HCT116 (cell line): ENCODE measurements at regions not wholly inside any gene's neighbourhood (a gene's known extent, or its start where the extent isn't known, plus 50 kb on each side); places are given as distances from the start of the nearest gene placed in this dataset.

Experiments used
- ATAC-seq: fragments of 200-7000 bp; cut with Tn5 transposase; 2 replicates; pipeline ENCODE4 v1.9.1; 2020; ENCODE audit warnings: mild to moderate bottlenecking, moderate library complexity
- BruUV-seq: library from RNA; stranded (reverse); fragments of 400-500 nt; replicated peaks from 2 replicates; lab custom pipeline; 2021; lab: Mats Ljungman, UMichigan
- CTCF ChIA-PET: fragments of 300-600 bp; sonication (Branson Sonifier 250); formaldehyde crosslinking; loops from one replicate; lab custom pipeline; 2021; ENCODE audit warnings: antibody characterized with exemption; lab: Charles Lee
- POLR2A ChIA-PET: fragments of 300-600, 350-600 bp; sonication (Branson Sonifier 250); formaldehyde crosslinking; loops from one replicate; lab custom pipeline; 2021; ENCODE audit warnings: antibody characterized with exemption; lab: Charles Lee
- RAD21 ChIA-PET, 2 experiments: fragments of 300-600 bp; sonication (Branson Sonifier 250); formaldehyde crosslinking; loops; one replicate each; lab custom pipeline; 2023; ENCODE audit warnings: low total read pairs in 2 of 2; ENCODE audit not compliant: uncharacterized antibody in 2 of 2, unreplicated experiment in 2 of 2, low non-redundant PET in 1 of 2; lab: Charles Lee
- DNase-seq: peaks from one replicate; pipeline ENCODE4 v3.0.0-alpha.2; 2010; ENCODE audit warnings: low read depth, low spot score
- H2AFZ ChIP-seq: fragments of 200-600 bp; shearing (Covaris generic), sonication (generic); 2 replicates; pipeline ENCODE4 v1.6.1; 2017; ENCODE audit warnings: low read depth, mixed run types, mixed read lengths, antibody characterized with exemption, low read length; ENCODE audit not compliant: poor library complexity, severe bottlenecking
- H3K27ac ChIP-seq: 2 replicates; pipeline ENCODE4 v1.5.1; 2012; ENCODE audit warnings: low read depth, low read length
- H3K27me3 ChIP-seq: fragments of 200-600 bp; sonication (generic); 2 replicates; pipeline ENCODE4 v1.6.1; 2016; ENCODE audit warnings: mixed run types, low read length, mixed read lengths; ENCODE audit not compliant: insufficient read depth
- H3K36me3 ChIP-seq, 2 experiments: fragments of 200-500 bp in 1 of 2; fragments of 200-600 bp in 1 of 2; sonication (Bioruptor generic) in 1 of 2; sonication (generic) in 1 of 2; 2 replicates each; pipeline versions ENCODE4 v1.5.1 to v1.6.1; 2014 to 2016; ENCODE audit warnings: low read length in 2 of 2, inconsistent platforms in 1 of 2, mixed read lengths in 1 of 2, mixed run types in 1 of 2; ENCODE audit not compliant: insufficient read depth in 2 of 2, control insufficient read depth in 1 of 2
- H3K4me1 ChIP-seq, 2 experiments: fragments of 200-600 bp in 1 of 2; sonication (generic) in 1 of 2; 2 replicates each; pipeline versions ENCODE4 v1.5.1 to v1.6.1; 2012 to 2017; ENCODE audit warnings: low read length in 2 of 2, inconsistent platforms in 1 of 2, mild to moderate bottlenecking in 1 of 2, mixed read lengths in 1 of 2, mixed run types in 1 of 2, moderate library complexity in 1 of 2; ENCODE audit not compliant: insufficient read depth in 2 of 2, control insufficient read depth in 1 of 2
- H3K4me2 ChIP-seq: fragments of 200-600 bp; sonication (generic); 2 replicates; pipeline ENCODE4 v1.6.1; 2017; ENCODE audit warnings: mixed run types, low read length, mixed read lengths
- H3K4me3 ChIP-seq, 2 experiments: fragments of 200-600 bp in 1 of 2; sonication (generic) in 1 of 2; replicated peaks in 1 of 2; 2 replicates each; pipeline ENCODE4 v1.5.1; 2011 to 2016; ENCODE audit warnings: low read length in 2 of 2, control low read depth in 1 of 2, low read depth in 1 of 2, mild to moderate bottlenecking in 1 of 2, mixed read lengths in 1 of 2, mixed run types in 1 of 2
- H3K79me2 ChIP-seq: fragments of 200-600 bp; sonication (generic); 2 replicates; pipeline ENCODE4 v1.6.1; 2017; ENCODE audit warnings: mild to moderate bottlenecking, mixed run types, low read length, moderate library complexity, mixed read lengths; ENCODE audit not compliant: insufficient read depth
- H3K9ac ChIP-seq: fragments of 200-600 bp; sonication (generic); 2 replicates; pipeline ENCODE4 v1.6.1; 2016; ENCODE audit warnings: low read length, mixed read lengths
- H3K9me2 ChIP-seq: fragments of 200-600 bp; sonication (generic), shearing (Covaris generic); 2 replicates; pipeline ENCODE4 v1.6.1; 2017; ENCODE audit warnings: mixed run types, mild to moderate bottlenecking, moderate library complexity; ENCODE audit not compliant: insufficient read depth
- H3K9me3 ChIP-seq, 2 experiments: fragments of 200-500 bp in 1 of 2; fragments of 200-600 bp in 1 of 2; sonication (Bioruptor generic) in 1 of 2; sonication (generic) in 1 of 2; 2 replicates each; pipeline ENCODE4 v1.6.1; 2014 to 2017; ENCODE audit warnings: low read length in 2 of 2, mixed read lengths in 2 of 2, inconsistent platforms in 1 of 2, low read depth in 1 of 2, mild to moderate bottlenecking in 1 of 2, mixed run types in 1 of 2, moderate library complexity in 1 of 2; ENCODE audit not compliant: control insufficient read depth in 1 of 2, insufficient read depth in 1 of 2
- H4K20me1 ChIP-seq: fragments of 200-600 bp; sonication (generic), shearing (Covaris generic); 2 replicates; pipeline ENCODE4 v1.6.1; 2017; ENCODE audit warnings: mixed run types, mild to moderate bottlenecking, moderate library complexity; ENCODE audit not compliant: insufficient read depth
- CBX3 ChIP-seq: IDR thresholded peaks from 2 replicates; pipeline ENCODE4 v1.6.1; 2012; ENCODE audit warnings: low read depth
- CEBPB ChIP-seq: IDR thresholded peaks from 2 replicates; pipeline ENCODE4 v1.6.1; 2012; ENCODE audit warnings: low read depth
- EGR1 ChIP-seq: IDR thresholded peaks from 2 replicates; pipeline ENCODE4 v1.6.1; 2012; ENCODE audit warnings: low read depth
- EZH2 ChIP-seq: fragments of 200-600 bp; sonication (generic); IDR thresholded peaks from 2 replicates; pipeline ENCODE4 v1.6.1; 2017; ENCODE audit warnings: antibody characterized with exemption, mixed run types
- FOSL1 ChIP-seq: IDR thresholded peaks from 2 replicates; pipeline ENCODE4 v1.6.1; 2012; ENCODE audit warnings: low read depth
- SIN3A ChIP-seq: IDR thresholded peaks from 2 replicates; pipeline ENCODE4 v1.6.1; 2012; ENCODE audit warnings: low read depth
- SP1 ChIP-seq: IDR thresholded peaks from 2 replicates; pipeline ENCODE4 v1.6.1; 2012; ENCODE audit warnings: low read depth
- SRF ChIP-seq: IDR thresholded peaks from 2 replicates; pipeline ENCODE4 v1.6.1; 2012; ENCODE audit warnings: low read depth
- YY1 ChIP-seq: IDR thresholded peaks from 2 replicates; pipeline ENCODE4 v1.6.1; 2011; ENCODE audit warnings: low read length, low read depth, moderate library complexity, mild to moderate bottlenecking; ENCODE audit not compliant: insufficient replicate concordance; ENCODE audit errors: extremely low read depth
- intact Hi-C: fragments of 100-400 bp; cut with micrococcal nuclease; formaldehyde crosslinking; loops from 2 replicates; pipeline ENCODE4 v1.10.0; 2022
- TF ChIP-seq, protein P1 (sequence below): IDR thresholded peaks from 2 replicates; pipeline ENCODE4 v1.6.1; 2012
- TF ChIP-seq, protein P2 (sequence below): IDR thresholded peaks from 2 replicates; pipeline ENCODE4 v1.6.1; 2012

DNA sequence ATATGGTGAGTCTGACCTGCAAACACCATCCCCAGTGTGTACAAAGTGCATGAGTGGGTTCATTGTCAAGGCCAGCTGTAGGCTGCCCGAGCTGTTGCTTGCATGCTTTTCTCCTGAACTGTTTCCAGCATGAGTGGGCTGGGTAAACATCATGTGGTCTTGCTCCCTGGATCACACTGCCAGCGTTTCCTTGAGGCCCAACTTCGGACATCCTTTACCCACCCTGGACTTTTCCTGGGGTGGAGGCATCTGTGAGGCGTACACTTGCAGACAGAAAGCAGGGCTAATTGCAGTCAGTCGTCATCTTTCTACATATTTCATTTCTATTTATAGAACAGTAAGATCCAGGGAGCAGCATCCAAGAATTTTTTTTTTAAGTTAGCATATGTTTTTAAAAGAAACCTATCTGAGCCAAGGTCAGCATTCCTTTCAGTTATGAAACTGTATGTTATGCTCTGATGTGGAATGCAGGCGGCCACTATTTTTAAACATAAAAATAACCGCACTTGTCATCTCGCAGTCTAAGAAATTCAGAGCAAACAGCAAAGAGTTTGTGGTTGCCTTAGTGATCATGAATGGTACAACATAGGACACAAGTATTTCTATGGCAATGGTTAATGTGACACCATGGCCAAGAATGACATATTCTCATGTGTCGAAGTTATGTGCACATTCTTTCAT is 106.5 kb upstream of the DMRT1 start:
- BruUV-seq = no TSS peak
- CTCF ChIA-PET = no interaction called here
- POLR2A ChIA-PET = no interaction called here
- no peak for ATAC-seq
- Histone ChIP-seq H4K20me1 (no peaks in the 10 kb centered on the region), H3K4me1 (peaks cover 11 to 16% of the 10 kb centered on the region in 2 experiments), H3K4me3 (no peak overlapping the region), H3K4me2 (no peak overlapping the region), H3K27ac (no peak overlapping the region), H3K9me2 (no peaks in the 10 kb centered on the region), H3K9me3 (no peaks in the 10 kb centered on the region), H3K36me3 (no peaks in the 10 kb centered on the region; a peak in 2 of 4 replicates), H3K9ac (no peak overlapping the region), H3K27me3 (no peaks in the 10 kb centered on the region), H3K79me2 (no peaks in the 10 kb centered on the region), H2AFZ (no peak overlapping the region)
- no peak for DNase-seq
- RAD21 ChIA-PET = no interaction called here
- intact Hi-C loops = no loop called here
- no peak for TF ChIP-seq SIN3A
- no peak for TF ChIP-seq EZH2
- TF ChIP-seq CBX3 = no peak
- TF ChIP-seq, protein P1, sequence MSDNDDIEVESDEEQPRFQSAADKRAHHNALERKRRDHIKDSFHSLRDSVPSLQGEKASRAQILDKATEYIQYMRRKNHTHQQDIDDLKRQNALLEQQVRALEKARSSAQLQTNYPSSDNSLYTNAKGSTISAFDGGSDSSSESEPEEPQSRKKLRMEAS = no peak
- no peak for TF ChIP-seq CEBPB
- TF ChIP-seq SP1 = no peak
- TF ChIP-seq YY1 = no peak

DNA sequence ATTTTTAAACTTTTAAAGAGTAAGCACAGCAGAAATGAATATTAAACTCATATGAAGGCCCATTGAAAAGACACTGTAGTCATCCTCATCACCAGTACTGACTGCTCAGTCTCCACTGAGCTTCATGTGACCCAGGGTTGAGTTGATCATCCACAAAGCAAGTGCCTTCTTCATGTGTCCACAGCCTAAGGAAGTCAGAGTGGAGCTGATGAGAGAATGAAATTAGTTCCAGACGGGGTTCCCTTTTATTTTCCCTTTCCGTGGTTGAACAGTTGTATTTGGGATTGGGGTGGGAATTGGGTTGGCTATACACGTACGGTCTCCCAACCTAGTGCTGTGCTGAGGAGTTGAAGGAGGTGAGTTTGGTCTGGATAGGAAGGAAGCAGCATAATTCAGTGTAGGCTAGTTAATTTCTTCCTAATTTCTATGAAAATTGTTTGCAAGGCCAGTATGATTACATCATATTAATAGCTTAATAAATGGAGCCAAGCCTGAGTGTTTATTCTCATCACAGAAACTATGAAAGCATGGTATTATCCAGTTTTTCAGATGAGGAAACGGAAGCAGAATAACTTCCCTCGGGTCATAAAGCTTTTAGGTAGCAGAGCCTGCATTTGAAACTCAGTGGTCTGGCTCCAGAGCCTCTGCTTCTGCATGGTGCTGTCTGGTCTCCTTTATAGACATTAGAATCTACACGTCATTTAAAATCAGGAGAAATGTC is 103.9 kb upstream of the DMRT1 start:
- Histone ChIP-seq H3K9ac (no peak overlapping the region), H3K4me3 (no peak overlapping the region), H3K27ac (peak overlapping the region; percentile 55; the same call in 1 of the 2 replicates), H3K9me3 (no peaks in the 10 kb centered on the region), H3K4me1 (peaks cover 11 to 16% of the 10 kb centered on the region in 2 experiments)
- DNase-seq (no peak), ATAC-seq (no peak)
- BruUV-seq = no TSS peak
- CTCF ChIA-PET = no interaction called here
- TF ChIP-seq SIN3A (no peak), FOSL1 (no peak), SRF (no peak), EGR1 (no peak)
- TF ChIP-seq, protein P2, sequence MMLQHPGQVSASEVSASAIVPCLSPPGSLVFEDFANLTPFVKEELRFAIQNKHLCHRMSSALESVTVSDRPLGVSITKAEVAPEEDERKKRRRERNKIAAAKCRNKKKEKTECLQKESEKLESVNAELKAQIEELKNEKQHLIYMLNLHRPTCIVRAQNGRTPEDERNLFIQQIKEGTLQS = no peak
- TF ChIP-seq, all 23 proteins: peak for 0
- intact Hi-C loops = no loop called here
- ChIA-PET RAD21 (no interaction called here), POLR2A (no interaction called here)
- Histone ChIP-seq H3K36me3 (peaks cover 2% of the 10 kb centered on the region in 2 experiments; a peak in 3 of 4 replicates), H4K20me1 (no peaks in the 10 kb centered on the region), H3K4me2 (peak overlapping the region; percentile 49; the same call in 1 of the 2 replicates), H3K79me2 (no peaks in the 10 kb centered on the region), H3K27me3 (no peaks in the 10 kb centered on the region), H2AFZ (no peak overlapping the region), H3K9me2 (no peaks in the 10 kb centered on the region)
